Kidney epithelial cell (primary cell): ENCODE measurements at regions not wholly inside any gene's neighbourhood (a gene's known extent, or its start where the extent isn't known, plus 50 kb on each side); places are given as distances from the start of the nearest gene placed in this dataset.
"Not testable (repeated sequence)": the region's sequence is repeated elsewhere in the genome, so short reads cannot be mapped to it uniquely, and the experiment has no call there.

Experiments used
- DNase-seq: peaks from one replicate; pipeline ENCODE4 v3.0.0-alpha.2; 2010; ENCODE audit warnings: low read depth
- H3K27me3 ChIP-seq: 2 replicates; pipeline ENCODE4 v1.6.0; 2011; ENCODE audit warnings: low read length; ENCODE audit not compliant: control insufficient read depth, insufficient read depth
- H3K36me3 ChIP-seq: 2 replicates; pipeline ENCODE4 v1.5.1; 2011; ENCODE audit warnings: low read length; ENCODE audit not compliant: control insufficient read depth, insufficient read depth
- H3K4me3 ChIP-seq: 2 replicates; pipeline ENCODE4 v1.5.1; 2011; ENCODE audit warnings: low read depth, mild to moderate bottlenecking, control low read depth, low read length
- CTCF ChIP-seq: IDR thresholded peaks from 2 replicates; pipeline ENCODE4 v1.5.1; 2011; ENCODE audit warnings: mild to moderate bottlenecking, moderate library complexity, low read length, control low read depth, inconsistent platforms; ENCODE audit not compliant: insufficient read depth, poor library complexity, severe bottlenecking

- no peaks in the 10 kb centered on the region for H3K36me3 ChIP-seq
- no peak for DNase-seq
- H3K27me3 ChIP-seq: no peaks in the 10 kb centered on the region
- no peak overlapping the region for H3K4me3 ChIP-seq
- no peak for TF ChIP-seq CTCF
These were observed 114.0 kb upstream of the PLCL2 start for GRCh38 chr3:16770792-16771191.

- not testable (repeated sequence) for DNase-seq, H3K36me3 ChIP-seq, H3K4me3 ChIP-seq, H3K27me3 ChIP-seq
These were observed 111.2 kb upstream of the PLCL2 start for GRCh38 chr3:16773594-16773993.

GRCh38 chr3:16774536-16774935, 110.2 kb upstream of the PLCL2 start:
- not testable (repeated sequence) for DNase-seq, H3K4me3 ChIP-seq, H3K36me3 ChIP-seq, H3K27me3 ChIP-seq

- no peaks in the 10 kb centered on the region for H3K36me3 ChIP-seq
These were observed 99.8 kb upstream of the PLCL2 start for GRCh38 chr3:16784973-16785372.

GRCh38 chr3:16785465-16785864, 99.3 kb upstream of the PLCL2 start:
- DNase-seq: no peak
- no peaks in the 10 kb centered on the region for H3K36me3 ChIP-seq
- H3K4me3 ChIP-seq: no peak overlapping the region
- no peak for TF ChIP-seq CTCF
- H3K27me3 ChIP-seq: no peaks in the 10 kb centered on the region

More at GRCh38 chr3:16784973-16785372, 99.8 kb upstream of the PLCL2 start:
- Histone ChIP-seq H3K4me3 (no peak overlapping the region), H3K27me3 (no peaks in the 10 kb centered on the region)
- DNase-seq: no peak
- no peak for TF ChIP-seq CTCF

GRCh38 chr3:16788440-16789056, 96.2 kb upstream of the PLCL2 start:
- no peak for TF ChIP-seq CTCF
- no peaks in the 10 kb centered on the region for H3K36me3 ChIP-seq
- no peaks in the 10 kb centered on the region for H3K27me3 ChIP-seq
- no peak for DNase-seq
- no peak overlapping the region for H3K4me3 ChIP-seq

GRCh38 chr3:16789344-16790120, 95.2 kb upstream of the PLCL2 start:
- TF ChIP-seq CTCF: no peak
- no peak for DNase-seq
- Histone ChIP-seq H3K27me3 (no peaks in the 10 kb centered on the region), H3K4me3 (no peak overlapping the region), H3K36me3 (no peaks in the 10 kb centered on the region)
